ENCODE measurements at regions not wholly inside any gene's neighbourhood (a gene's known extent, or its start where the extent isn't known, plus 50 kb on each side); places are given as distances from the start of the nearest gene placed in this dataset.

DNA sequence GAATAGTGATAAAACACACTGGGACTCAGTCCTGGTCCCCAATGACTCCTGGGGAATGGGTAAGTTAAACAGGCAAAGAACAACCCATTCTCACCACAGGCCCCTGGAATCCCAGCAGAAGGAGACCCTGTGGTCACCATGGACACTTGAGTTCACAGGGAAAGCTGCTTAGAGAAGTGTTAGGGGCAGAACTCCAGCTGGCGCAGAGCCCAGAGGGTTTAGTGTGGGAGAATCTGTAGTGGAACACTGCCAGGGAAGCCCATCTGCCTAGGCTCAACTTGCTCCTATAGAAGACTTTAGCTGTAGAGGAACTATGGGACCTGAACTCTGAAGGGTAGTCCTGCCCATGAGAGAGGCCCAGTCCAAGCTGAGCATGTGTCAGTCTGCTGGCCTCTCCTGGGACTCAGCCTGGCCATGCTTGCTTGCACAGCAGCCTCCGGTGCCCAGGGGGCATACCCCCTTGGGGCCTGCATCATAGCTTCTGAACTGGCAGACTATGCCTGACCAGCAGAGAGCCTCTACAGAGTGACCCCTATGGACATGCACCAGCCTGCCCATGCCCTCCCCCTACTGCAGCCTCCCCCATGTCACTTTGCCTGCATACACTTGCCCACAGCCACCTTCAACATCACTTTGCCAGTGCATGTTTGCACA lies 343.5 kb downstream of the IDS start:
- TF ChIP-seq, protein P1, sequence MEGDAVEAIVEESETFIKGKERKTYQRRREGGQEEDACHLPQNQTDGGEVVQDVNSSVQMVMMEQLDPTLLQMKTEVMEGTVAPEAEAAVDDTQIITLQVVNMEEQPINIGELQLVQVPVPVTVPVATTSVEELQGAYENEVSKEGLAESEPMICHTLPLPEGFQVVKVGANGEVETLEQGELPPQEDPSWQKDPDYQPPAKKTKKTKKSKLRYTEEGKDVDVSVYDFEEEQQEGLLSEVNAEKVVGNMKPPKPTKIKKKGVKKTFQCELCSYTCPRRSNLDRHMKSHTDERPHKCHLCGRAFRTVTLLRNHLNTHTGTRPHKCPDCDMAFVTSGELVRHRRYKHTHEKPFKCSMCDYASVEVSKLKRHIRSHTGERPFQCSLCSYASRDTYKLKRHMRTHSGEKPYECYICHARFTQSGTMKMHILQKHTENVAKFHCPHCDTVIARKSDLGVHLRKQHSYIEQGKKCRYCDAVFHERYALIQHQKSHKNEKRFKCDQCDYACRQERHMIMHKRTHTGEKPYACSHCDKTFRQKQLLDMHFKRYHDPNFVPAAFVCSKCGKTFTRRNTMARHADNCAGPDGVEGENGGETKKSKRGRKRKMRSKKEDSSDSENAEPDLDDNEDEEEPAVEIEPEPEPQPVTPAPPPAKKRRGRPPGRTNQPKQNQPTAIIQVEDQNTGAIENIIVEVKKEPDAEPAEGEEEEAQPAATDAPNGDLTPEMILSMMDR (IDR thresholded peaks at IDR 0.05), result no peak
- TF ChIP-seq POLR2A (IDR thresholded peaks at IDR 0.05), result no peak
